ENCODE measurements at regions not wholly inside any gene's neighbourhood (a gene's known extent, or its start where the extent isn't known, plus 50 kb on each side); places are given as distances from the start of the nearest gene placed in this dataset.

DNA sequence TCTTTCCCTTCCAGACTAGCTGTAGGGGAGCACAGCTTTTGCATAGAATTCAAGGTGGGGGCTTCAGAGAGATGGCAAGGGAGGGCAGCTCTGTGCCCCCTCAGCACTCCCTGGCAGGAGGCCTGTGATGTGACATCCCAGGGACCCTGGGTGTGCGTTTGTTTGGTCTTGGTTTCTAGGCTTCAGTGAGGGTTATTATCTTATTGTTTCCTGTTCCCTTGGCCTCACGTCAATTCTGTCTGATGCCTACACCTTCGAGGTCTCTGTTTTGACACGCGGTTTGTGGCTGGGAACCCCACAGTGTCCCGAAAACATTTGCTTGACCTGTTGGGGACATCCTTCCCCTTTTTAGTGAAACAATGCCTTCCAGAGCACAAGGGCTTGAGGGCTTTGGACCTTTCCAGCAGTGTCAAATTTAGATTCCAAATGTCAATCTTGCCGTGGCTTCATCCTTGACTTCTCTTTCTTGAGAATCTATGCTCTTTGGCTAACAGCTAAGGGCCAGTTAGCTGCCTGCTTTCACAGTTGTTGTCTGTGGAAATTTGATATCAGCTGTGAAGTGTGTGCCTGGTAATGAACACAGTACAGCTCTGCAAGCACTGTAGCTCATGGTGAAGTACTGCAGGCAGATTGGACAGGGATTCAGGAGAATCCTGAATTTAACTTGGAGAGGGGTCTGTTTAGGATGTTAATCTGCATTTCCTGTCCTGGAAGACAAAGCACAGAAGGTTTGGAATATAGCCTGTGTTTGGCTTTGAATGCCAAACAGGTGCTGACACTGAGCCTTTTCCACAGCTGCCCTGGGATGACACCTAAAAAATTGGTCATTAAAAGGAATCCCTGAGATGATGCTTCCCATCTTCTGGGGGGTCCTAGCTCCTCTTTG lies 108.2 kb upstream of the CXCR4 start:
- no peak overlapping the region for H2AK5ac ChIP-seq (ENCODE audit: low read length)
- no peak overlapping the region for H3K9ac ChIP-seq (ENCODE audit: low read length)
- no peak overlapping the region for H2BK15ac ChIP-seq (replicated peaks; ENCODE audit: low read depth)
- no peak for DNase-seq
- H2BK120ac ChIP-seq (ENCODE audit: low read depth, low read length): no peak overlapping the region
- no peaks in the 10 kb centered on the region for H3K79me2 ChIP-seq (ENCODE audit: control insufficient read depth, insufficient read depth, low read length)
- H3K56ac ChIP-seq (ENCODE audit: low read length): no peak overlapping the region
- WGBS (ENCODE audit: extremely low coverage, insufficient coverage, low lambda C conversion rate): no CpG with 5 or more reads among the region's 7 CpGs
- no peak overlapping the region for H3K4ac ChIP-seq (ENCODE audit: low read depth, low read length)
- H3K4me1 ChIP-seq (ENCODE audit: control insufficient read depth, low read depth, low read length): peaks cover 3% of the 10 kb centered on the region
- H4K8ac ChIP-seq (ENCODE audit: low read depth, low read length): no peak overlapping the region
- H3K27ac ChIP-seq (ENCODE audit: low read depth, low read length): no peak overlapping the region
- H3K23ac ChIP-seq (ENCODE audit: low read length): peak overlapping the region; percentile 66
- no peak overlapping the region for H4K5ac ChIP-seq (ENCODE audit: low read length)
- no peak overlapping the region for H3K4me3 ChIP-seq (ENCODE audit: low read length)
- no peak overlapping the region for H3K18ac ChIP-seq (ENCODE audit: low read length)
- no peaks in the 10 kb centered on the region for H3K36me3 ChIP-seq (ENCODE audit: control insufficient read depth, insufficient read depth, low read length)
- H3K79me1 ChIP-seq (ENCODE audit: low read length): no peaks in the 10 kb centered on the region
- no peaks in the 10 kb centered on the region for H3K27me3 ChIP-seq (ENCODE audit: insufficient read depth, low read length, poor library complexity)
- H3K4me2 ChIP-seq (ENCODE audit: low read length): no peak overlapping the region
- no peak overlapping the region for H2BK5ac ChIP-seq (ENCODE audit: low read length)

DNA sequence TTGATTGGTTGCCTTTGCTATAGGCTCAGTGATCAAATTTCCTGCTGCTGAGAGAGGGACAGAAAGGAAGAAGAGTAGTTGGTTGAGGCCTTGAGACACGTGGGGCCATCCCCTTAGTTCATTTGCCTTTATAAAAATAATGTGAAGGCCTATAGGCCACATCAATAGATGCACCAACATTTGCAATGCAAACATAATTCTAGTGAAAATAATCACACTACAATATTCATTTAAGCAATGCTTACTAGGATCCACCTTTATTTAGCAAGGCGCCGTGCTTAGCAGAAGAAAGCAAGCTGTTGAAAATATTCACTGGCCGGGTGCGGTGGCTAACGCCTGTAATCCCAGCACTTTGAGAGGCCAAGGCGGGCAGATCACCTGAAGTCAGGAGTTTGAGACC lies 105.3 kb upstream of the CXCR4 start:
- Histone ChIP-seq H3K9ac (ENCODE audit: low read length) (no peak overlapping the region), H3K23ac (ENCODE audit: low read length) (no peak overlapping the region), H3K36me3 (ENCODE audit: control insufficient read depth, insufficient read depth, low read length) (no peaks in the 10 kb centered on the region), H3K4me1 (ENCODE audit: control insufficient read depth, low read depth, low read length) (peaks cover 5% of the 10 kb centered on the region), H4K8ac (ENCODE audit: low read depth, low read length) (no peak overlapping the region), H3K4me3 (ENCODE audit: low read length) (no peak overlapping the region), H3K79me2 (ENCODE audit: control insufficient read depth, insufficient read depth, low read length) (no peaks in the 10 kb centered on the region), H2BK120ac (ENCODE audit: low read depth, low read length) (no peak overlapping the region), H3K18ac (ENCODE audit: low read length) (no peak overlapping the region), H3K27ac (ENCODE audit: low read depth, low read length) (no peak overlapping the region), H3K4ac (ENCODE audit: low read depth, low read length) (no peak overlapping the region), H2AK5ac (ENCODE audit: low read length) (no peak overlapping the region), H3K56ac (ENCODE audit: low read length) (no peak overlapping the region), H3K4me2 (ENCODE audit: low read length) (no peak overlapping the region), H4K5ac (ENCODE audit: low read length) (no peak overlapping the region), H2BK15ac (replicated peaks; ENCODE audit: low read depth) (peak overlapping the region; percentile 76), H3K79me1 (ENCODE audit: low read length) (no peaks in the 10 kb centered on the region), H2BK5ac (ENCODE audit: low read length) (no peak overlapping the region), H3K27me3 (ENCODE audit: insufficient read depth, low read length, poor library complexity) (no peaks in the 10 kb centered on the region)
- no CpG with 5 or more reads among the region's 7 CpGs for WGBS (ENCODE audit: extremely low coverage, insufficient coverage, low lambda C conversion rate)
- DNase-seq: no peak

GRCh38 chr2:136222862-136223261 lies 104.9 kb upstream of the CXCR4 start:
- Histone ChIP-seq H2BK5ac (ENCODE audit: low read length) (no peak overlapping the region), H3K56ac (ENCODE audit: low read length) (no peak overlapping the region), H3K9ac (ENCODE audit: low read length) (no peak overlapping the region), H3K4ac (ENCODE audit: low read depth, low read length) (no peak overlapping the region), H3K36me3 (ENCODE audit: control insufficient read depth, insufficient read depth, low read length) (no peaks in the 10 kb centered on the region), H2BK15ac (replicated peaks; ENCODE audit: low read depth) (no peak overlapping the region), H3K4me2 (ENCODE audit: low read length) (no peak overlapping the region), H4K8ac (ENCODE audit: low read depth, low read length) (no peak overlapping the region), H3K4me1 (ENCODE audit: control insufficient read depth, low read depth, low read length) (peaks cover 5% of the 10 kb centered on the region), H2AK5ac (ENCODE audit: low read length) (no peak overlapping the region), H3K18ac (ENCODE audit: low read length) (no peak overlapping the region), H4K5ac (ENCODE audit: low read length) (no peak overlapping the region), H3K79me2 (ENCODE audit: control insufficient read depth, insufficient read depth, low read length) (no peaks in the 10 kb centered on the region), H3K23ac (ENCODE audit: low read length) (no peak overlapping the region), H3K4me3 (ENCODE audit: low read length) (no peak overlapping the region), H2BK120ac (ENCODE audit: low read depth, low read length) (no peak overlapping the region), H3K27me3 (ENCODE audit: insufficient read depth, low read length, poor library complexity) (no peaks in the 10 kb centered on the region), H3K79me1 (ENCODE audit: low read length) (no peaks in the 10 kb centered on the region), H3K27ac (ENCODE audit: low read depth, low read length) (no peak overlapping the region)
- no CpG with 5 or more reads among the region's 5 CpGs for WGBS (ENCODE audit: extremely low coverage, insufficient coverage, low lambda C conversion rate)
- DNase-seq: no peak

GRCh38 chr2:136221026-136221425 lies 103.1 kb upstream of the CXCR4 start:
- Histone ChIP-seq H2BK120ac (ENCODE audit: low read depth, low read length) (no peak overlapping the region), H3K27me3 (ENCODE audit: insufficient read depth, low read length, poor library complexity) (no peaks in the 10 kb centered on the region), H4K5ac (ENCODE audit: low read length) (no peak overlapping the region), H3K23ac (ENCODE audit: low read length) (no peak overlapping the region), H3K27ac (ENCODE audit: low read depth, low read length) (no peak overlapping the region), H3K4me2 (ENCODE audit: low read length) (no peak overlapping the region), H2BK15ac (replicated peaks; ENCODE audit: low read depth) (no peak overlapping the region), H3K4me3 (ENCODE audit: low read length) (no peak overlapping the region), H3K18ac (ENCODE audit: low read length) (no peak overlapping the region), H2AK5ac (ENCODE audit: low read length) (no peak overlapping the region), H3K36me3 (ENCODE audit: control insufficient read depth, insufficient read depth, low read length) (no peaks in the 10 kb centered on the region), H3K79me2 (ENCODE audit: control insufficient read depth, insufficient read depth, low read length) (no peaks in the 10 kb centered on the region), H3K4me1 (ENCODE audit: control insufficient read depth, low read depth, low read length) (peaks cover 2% of the 10 kb centered on the region), H2BK5ac (ENCODE audit: low read length) (no peak overlapping the region), H4K8ac (ENCODE audit: low read depth, low read length) (no peak overlapping the region), H3K4ac (ENCODE audit: low read depth, low read length) (no peak overlapping the region), H3K56ac (ENCODE audit: low read length) (no peak overlapping the region), H3K79me1 (ENCODE audit: low read length) (no peaks in the 10 kb centered on the region), H3K9ac (ENCODE audit: low read length) (no peak overlapping the region)
- no CpG with 5 or more reads among the region's 3 CpGs for WGBS (ENCODE audit: extremely low coverage, insufficient coverage, low lambda C conversion rate)
- no peak for DNase-seq

GRCh38 chr2:136219963-136220362 lies 102.0 kb upstream of the CXCR4 start:
- H3K4me3 ChIP-seq (ENCODE audit: low read length): no peak overlapping the region
- no peak overlapping the region for H3K4ac ChIP-seq (ENCODE audit: low read depth, low read length)
- peak overlapping the region; percentile 41 for H3K18ac ChIP-seq (ENCODE audit: low read length)

DNA sequence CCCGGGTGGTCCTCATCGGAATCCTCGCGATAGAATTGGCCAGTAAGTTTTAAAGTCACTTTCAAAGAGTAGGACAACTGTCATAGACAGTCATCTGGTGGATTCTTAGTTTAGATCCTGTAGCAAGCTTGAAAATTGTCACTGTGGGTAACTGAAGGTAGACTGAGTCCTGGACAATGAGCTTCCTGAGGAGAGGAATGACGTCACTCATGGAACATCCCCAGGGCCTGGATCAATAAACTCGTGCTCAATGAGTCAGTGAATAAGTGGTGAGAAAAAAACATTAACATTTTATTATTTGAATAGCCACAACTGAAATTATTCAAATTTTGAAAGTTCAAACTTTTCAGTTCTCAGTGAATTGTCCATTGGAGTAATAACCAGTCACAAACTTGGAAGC lies 101.4 kb upstream of the CXCR4 start:
- Histone ChIP-seq H2BK5ac (ENCODE audit: low read length) (no peak overlapping the region), H4K5ac (ENCODE audit: low read length) (no peak overlapping the region), H3K56ac (ENCODE audit: low read length) (no peak overlapping the region), H3K23ac (ENCODE audit: low read length) (no peak overlapping the region), H4K8ac (ENCODE audit: low read depth, low read length) (no peak overlapping the region), H3K9ac (ENCODE audit: low read length) (no peak overlapping the region), H2BK120ac (ENCODE audit: low read depth, low read length) (no peak overlapping the region), H3K4ac (ENCODE audit: low read depth, low read length) (no peak overlapping the region), H3K36me3 (ENCODE audit: control insufficient read depth, insufficient read depth, low read length) (no peaks in the 10 kb centered on the region), H3K27me3 (ENCODE audit: insufficient read depth, low read length, poor library complexity) (no peaks in the 10 kb centered on the region), H3K79me1 (ENCODE audit: low read length) (no peaks in the 10 kb centered on the region), H2BK15ac (replicated peaks; ENCODE audit: low read depth) (no peak overlapping the region), H3K27ac (ENCODE audit: low read depth, low read length) (no peak overlapping the region), H3K4me3 (ENCODE audit: low read length) (no peak overlapping the region), H3K79me2 (ENCODE audit: control insufficient read depth, insufficient read depth, low read length) (no peaks in the 10 kb centered on the region), H3K4me1 (ENCODE audit: control insufficient read depth, low read depth, low read length) (peaks cover 2% of the 10 kb centered on the region), H3K4me2 (ENCODE audit: low read length) (no peak overlapping the region), H3K18ac (ENCODE audit: low read length) (no peak overlapping the region), H2AK5ac (ENCODE audit: low read length) (no peak overlapping the region)
- DNase-seq: no peak
- WGBS (ENCODE audit: extremely low coverage, insufficient coverage, low lambda C conversion rate): no CpG with 5 or more reads among the region's 6 CpGs

More at GRCh38 chr2:136219963-136220362, 102.0 kb upstream of the CXCR4 start:
- H3K27ac ChIP-seq (ENCODE audit: low read depth, low read length): no peak overlapping the region
- no peaks in the 10 kb centered on the region for H3K79me2 ChIP-seq (ENCODE audit: control insufficient read depth, insufficient read depth, low read length)
- no peak overlapping the region for H3K4me2 ChIP-seq (ENCODE audit: low read length)
- peak overlapping the region; percentile 8 for H2BK15ac ChIP-seq (replicated peaks; ENCODE audit: low read depth)
- no peak overlapping the region for H2AK5ac ChIP-seq (ENCODE audit: low read length)
- no CpG with 5 or more reads among the region's 4 CpGs for WGBS (ENCODE audit: extremely low coverage, insufficient coverage, low lambda C conversion rate)
- peaks cover 2% of the 10 kb centered on the region for H3K4me1 ChIP-seq (ENCODE audit: control insufficient read depth, low read depth, low read length)
- no peak overlapping the region for H3K56ac ChIP-seq (ENCODE audit: low read length)
- no peaks in the 10 kb centered on the region for H3K27me3 ChIP-seq (ENCODE audit: insufficient read depth, low read length, poor library complexity)
- H4K8ac ChIP-seq (ENCODE audit: low read depth, low read length): no peak overlapping the region
- no peak overlapping the region for H4K5ac ChIP-seq (ENCODE audit: low read length)
- no peak overlapping the region for H3K23ac ChIP-seq (ENCODE audit: low read length)
- H3K36me3 ChIP-seq (ENCODE audit: control insufficient read depth, insufficient read depth, low read length): no peaks in the 10 kb centered on the region
- no peak overlapping the region for H2BK120ac ChIP-seq (ENCODE audit: low read depth, low read length)
- DNase-seq: no peak
- H3K9ac ChIP-seq (ENCODE audit: low read length): no peak overlapping the region
- no peak overlapping the region for H2BK5ac ChIP-seq (ENCODE audit: low read length)
- H3K79me1 ChIP-seq (ENCODE audit: low read length): no peaks in the 10 kb centered on the region
